GM18909 (cell line): ENCODE measurements at regions not wholly inside any gene's neighbourhood (a gene's known extent, or its start where the extent isn't known, plus 50 kb on each side); places are given as distances from the start of the nearest gene placed in this dataset.
"Not testable (repeated sequence)": the region's sequence is repeated elsewhere in the genome, so short reads cannot be mapped to it uniquely, and the experiment has no call there.

Experiments used
- ATAC-seq: cut with Tn5 transposase; IDR thresholded peaks from one replicate; pipeline ENCODE4 v1.9.1; 2021; ENCODE audit warnings: mild to moderate bottlenecking; ENCODE audit not compliant: unreplicated experiment, poor library complexity

DNA sequence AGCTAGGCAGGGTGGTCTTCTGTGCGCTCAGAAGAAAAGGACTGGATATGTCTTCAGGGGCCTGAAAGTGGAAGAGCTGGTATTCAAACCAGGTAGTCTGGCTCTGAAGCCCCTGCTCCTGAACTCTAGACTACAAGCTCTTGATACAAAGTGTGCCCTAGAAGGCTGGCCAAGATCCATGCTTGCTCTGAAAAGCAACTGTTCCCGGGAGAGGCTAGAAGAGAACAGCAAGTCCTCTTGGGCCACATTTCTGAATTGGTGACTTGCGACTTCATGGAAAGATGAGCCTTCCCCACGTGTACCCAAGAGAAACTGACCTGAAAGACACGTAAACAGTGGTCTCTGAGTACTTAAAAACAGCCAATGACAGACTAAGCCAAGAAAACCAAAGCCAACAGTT lies 123.3 kb upstream of the GRIK3 start:
- ATAC-seq, result no peak

DNA sequence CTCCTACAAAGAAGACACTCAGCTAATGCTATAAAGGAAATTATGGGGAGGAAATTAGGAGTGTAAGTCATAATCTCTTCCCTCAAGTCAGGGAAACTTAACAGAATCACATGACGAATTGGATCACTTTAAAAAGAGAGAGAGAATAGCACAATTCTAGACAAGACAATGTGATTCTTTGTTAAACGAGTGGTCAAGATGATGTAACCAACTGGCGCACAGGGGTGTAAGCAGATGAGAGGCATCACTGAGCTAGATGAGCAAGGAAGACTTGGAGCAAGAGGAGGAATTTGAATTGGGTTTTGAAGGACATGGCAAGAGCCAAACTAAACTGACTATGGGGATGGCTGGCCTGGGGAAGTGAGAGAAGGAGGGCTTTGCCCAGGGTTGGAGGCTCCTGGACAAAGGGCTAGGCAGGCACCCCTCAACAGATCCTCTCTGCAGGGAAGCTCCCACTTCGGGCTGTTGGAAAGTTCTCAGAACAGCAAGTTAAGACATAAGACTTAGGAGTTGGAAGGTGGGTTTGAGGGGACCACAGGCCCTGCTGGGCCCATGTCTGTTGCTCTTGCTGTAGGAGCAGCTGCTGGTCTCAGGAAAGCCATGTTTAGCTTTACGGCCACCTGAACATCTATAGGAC lies 123.9 kb upstream of the GRIK3 start:
- ATAC-seq, result no peak

DNA sequence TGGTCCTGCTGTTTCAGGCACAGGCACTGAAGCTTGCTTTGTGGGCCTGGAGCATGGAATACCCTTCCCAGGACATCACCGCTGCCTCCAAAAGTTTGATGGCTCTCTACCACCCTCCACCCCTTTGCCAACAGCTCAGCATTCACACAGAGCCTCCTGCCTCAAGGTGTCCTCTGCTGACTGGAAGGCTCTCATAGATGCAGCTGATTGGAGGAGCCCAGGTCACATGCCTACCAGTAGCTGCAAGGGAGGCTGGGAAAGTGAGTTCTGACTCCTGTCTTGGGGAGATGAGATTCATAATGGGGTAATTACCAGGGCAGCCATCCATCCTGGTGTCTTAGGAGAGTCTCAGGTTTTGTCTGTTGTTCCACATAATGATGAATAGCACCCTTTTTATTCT lies 124.8 kb upstream of the GRIK3 start:
- ATAC-seq, result no peak

DNA sequence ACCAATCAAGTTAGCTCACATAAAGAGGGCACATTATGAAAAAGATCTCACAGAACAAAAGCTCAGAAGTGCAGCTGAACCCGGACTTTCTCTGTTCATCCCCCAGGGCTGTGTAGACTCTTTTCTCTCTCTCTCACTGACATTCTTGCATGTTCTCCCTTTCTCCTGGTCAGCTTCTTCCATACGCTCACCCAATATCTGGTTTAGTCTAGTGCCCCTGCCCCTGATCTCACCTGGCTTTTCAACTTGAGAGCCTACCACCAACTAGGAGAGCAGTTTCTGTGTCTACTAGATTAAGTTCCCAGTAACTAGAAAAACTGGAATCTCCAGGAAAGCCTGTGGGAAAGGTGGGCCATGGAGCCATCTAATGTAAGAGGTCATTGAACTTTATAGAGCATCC lies 126.9 kb upstream of the GRIK3 start:
- no peak for ATAC-seq

DNA sequence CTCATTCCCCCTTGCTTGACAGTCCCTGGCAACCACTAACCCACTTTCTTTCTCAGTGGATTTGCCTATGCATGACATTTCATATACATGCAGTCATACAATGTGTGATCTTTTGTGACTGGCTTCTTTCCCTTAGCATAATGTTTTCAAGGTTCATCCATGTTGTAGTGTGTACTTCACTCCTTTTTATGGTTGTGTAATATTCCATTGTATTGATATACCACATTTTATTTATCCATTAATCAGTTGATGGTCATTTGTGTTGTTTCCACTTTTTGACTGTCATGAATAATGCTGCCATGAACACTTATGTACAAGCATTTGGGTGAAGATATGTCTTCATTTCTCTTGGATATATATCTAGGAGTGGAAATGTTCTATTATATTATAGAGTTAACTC lies 127.7 kb upstream of the GRIK3 start:
- ATAC-seq, result no peak

DNA sequence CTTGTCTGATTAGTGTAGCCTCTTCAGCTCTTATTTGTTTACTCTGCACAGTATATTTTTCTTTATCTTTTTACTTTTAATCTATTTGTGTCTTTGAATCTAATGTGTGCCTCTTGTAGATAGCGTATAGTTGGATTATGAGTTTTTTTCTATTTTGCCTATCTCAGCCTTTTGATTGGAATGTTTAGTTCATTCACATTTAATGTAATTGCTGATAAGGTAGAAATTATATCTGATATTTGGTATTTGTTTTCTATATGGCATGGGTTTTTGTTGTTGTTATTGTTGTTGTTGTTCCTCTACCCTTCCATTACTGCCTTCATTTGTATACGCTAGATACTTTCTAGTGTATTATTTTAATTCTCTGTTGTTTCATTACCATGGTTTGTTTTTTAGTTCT lies 131.7 kb upstream of the GRIK3 start:
- no peak for ATAC-seq

DNA sequence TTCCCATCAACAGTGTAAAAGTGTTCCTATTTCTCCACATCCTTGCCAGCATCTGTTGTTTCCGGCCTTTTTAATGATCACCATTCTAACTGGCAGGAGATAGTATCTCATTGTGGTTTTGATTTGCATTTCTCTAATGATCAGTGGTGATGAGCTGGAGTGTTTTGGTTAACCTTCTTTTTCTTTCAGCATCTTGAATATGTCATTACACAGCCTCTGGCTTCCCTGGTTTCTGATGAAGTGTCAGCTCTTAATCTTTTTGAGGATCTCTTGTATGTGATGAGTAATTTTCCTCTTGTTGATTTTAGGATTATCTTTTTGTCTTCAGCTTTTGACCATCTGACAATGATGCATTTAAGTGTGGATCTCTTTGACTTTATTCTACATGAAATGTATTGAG lies 133.2 kb upstream of the GRIK3 start:
- no peak for ATAC-seq

DNA sequence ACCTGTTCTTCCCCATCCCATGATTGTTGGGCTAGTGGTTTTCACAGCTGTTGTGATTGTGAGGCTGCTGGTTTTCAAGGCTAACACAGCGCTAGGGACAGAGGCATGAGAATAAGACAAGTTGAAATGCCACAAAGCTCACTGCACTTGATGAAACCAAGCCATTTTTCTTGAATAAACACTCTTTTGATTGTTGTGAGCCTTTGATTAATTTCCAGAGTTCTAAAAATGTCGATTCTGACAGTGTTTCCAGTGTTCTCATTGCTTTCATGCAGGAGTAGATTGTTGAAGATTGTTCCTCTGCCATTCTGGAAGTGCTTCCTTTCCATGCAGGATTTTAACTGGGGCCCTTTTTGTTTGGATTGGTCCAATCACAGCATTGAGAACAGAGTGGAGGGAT lies 134.9 kb upstream of the GRIK3 start:
- ATAC-seq, result no peak

DNA sequence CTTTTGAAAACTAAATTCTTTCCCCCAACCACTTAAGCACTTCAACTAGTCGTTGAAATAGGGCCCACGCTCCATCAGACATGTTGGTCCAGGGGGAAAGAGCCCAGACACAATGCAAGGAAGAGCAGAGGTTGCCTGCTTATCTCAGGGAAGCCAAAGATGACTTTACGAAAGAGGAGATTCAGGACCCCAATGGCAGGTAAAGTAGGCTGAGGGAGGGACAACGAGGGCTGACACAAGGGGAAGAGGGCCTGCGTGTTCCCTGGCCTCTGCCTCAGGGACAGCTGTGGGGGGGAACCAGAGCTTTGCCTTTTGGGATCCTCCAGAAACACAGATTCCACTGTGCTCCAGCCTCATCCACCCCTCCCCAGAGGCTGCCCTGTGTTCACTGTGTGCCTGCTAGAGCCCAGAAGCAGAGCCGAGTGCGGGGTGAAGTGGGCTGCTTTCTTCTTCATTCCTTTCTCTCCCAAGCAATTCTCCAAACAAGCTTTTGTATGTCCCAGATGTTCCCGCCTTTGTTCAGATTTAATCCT lies 135.5 kb upstream of the GRIK3 start:
- ATAC-seq, result no peak

DNA sequence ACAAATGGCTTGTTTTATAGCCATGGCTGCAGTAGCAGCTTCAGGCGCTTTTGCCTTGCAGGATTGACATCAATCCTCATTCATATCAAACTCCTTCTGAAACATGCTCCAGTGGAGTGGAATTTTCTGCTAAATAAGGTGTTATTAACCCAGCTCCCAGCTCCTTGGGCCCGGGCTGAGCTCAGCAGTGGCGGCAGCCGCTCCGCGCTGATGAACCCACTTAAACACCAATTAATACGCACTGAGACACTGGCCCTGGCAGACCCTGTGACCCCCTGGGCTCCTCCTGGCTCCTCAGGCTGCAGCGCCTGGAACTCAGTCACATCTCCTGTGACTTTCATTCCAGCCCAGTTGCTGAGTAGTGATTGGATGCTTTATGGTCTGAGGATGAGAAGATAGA lies 137.4 kb upstream of the GRIK3 start:
- ATAC-seq, result no peak

DNA sequence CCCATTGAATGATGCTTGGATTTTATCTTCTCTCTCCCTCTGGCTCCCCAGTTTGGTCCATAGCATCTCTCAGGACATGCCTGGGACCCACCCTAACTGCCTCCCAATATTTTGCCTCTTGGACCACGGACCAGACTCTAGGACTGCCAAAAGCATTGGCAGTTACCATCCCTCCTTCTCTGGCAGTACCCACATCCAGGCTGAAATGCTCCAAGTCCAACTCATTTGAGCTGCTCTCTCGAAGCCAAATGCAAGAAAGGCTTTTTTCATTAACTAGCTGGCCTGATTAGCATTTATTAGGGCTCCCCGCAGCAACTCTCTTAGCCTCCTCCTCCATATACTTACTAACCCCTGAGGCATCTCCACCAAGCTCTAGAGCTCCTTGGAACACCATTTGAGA lies 140.0 kb upstream of the GRIK3 start:
- ATAC-seq, result no peak

DNA sequence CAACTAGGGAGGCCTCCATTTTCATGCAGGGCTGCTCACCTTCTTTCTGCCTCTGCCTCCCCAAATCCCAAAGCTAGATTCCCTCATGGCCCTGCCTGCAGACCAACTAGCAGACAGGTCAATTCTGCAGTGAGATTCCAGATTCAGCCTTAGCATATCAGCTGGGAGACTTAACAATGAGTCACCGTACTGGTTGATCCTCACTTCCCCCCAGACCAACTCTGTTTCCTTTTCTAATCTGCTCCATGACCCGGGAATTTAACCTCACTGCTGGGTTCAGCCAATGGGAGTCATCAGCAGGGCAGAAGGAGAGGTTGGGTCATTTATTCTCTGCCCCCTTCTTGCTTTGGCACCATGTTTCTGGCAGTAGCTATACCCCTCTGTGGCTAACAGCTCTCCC lies 140.6 kb upstream of the GRIK3 start:
- no peak for ATAC-seq

DNA sequence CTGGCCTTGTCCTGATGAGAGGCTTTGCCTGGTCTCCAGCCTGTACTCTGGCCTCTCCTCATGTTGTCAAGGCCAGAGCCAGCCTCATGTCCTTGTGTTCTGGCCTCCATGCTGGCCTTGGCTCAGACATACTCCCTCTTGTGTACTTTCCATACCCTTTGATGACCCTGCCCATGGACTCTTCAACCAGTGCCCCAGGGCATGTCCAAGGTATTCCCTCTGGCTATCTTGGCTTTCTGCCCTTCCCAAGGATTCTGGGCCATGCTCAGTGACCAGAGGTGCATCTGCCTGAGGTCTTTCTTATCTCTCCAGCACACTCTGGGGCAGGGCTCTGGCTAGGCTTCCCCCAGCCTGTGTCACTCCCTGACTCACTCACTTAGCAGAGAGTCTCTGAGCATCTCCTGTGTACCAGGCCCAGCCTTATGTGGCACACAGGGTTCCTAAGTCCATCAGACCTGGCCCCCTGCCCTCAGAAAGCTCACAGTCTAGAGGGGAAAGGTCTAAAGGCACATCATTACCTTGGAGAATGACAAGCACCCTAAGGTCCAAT lies 141.4 kb upstream of the GRIK3 start:
- ATAC-seq, result no peak

DNA sequence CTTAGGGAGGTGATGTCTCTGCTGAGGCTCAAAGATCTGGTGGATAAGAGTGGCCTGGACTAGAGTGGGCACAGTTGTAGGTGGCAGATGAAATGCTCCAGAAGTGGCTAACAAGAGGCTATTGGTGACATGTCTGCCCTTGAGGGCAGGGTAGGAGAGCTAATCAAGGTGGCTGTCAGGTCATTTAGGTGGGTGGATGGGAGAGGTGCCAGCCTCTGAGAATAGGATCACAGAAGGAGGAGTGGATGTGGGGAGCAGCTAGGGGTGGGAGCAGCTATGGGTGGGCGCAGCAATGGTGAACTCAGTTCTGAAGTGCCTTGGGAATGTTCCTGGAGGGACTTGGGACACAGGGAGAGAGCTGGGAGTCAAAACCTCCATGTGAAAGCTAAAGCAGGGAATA lies 142.0 kb upstream of the GRIK3 start:
- no peak for ATAC-seq

DNA sequence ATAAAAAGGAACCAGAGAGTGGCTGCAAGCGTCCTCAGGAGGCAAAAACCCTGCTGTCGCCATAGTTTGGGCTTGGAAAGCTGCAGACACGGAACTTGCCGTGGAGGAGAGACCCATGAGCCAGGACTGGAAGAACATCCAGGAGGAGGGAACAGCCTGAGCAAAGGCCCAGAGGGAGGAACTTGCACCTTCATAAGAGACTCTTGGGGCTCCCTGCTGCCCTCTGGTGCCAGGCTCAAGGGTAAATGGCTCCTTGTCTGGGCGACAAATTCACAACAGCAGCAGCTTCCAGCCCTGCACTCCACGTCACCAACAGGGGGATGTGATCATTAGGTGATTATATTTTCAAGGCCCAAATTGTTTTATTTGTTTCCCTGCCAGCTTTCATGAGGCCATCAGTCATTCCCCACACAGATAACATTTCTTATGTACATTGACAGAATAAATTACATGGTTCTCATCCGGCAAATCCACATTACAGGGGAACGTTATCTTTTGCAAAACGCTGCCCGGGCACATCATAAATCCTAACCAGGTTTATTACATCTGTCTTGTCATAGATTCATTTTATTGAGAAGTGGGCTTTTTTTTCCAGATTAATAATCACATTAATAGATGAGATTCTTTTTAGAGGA lies 143.0 kb upstream of the GRIK3 start:
- no peak for ATAC-seq

DNA sequence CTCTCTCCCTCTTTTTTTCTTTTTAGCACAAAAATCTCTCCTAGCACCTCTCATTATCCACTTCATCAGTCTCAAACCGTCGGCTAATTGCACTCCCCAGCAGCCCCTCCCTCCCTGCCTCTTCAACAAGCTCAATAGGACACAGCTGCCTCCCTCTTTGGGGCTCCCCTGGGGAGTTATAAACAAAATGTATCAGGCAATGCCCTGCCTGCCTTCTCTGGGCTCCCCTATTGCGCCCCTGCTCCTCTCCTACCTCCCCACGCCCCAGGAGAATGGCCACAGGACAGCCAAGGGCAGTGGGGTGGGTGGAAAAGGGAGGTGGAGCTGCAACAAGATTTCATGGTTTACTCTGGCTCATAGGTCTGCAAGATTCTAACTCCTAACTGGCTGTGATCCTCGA lies 147.1 kb upstream of the GRIK3 start:
- ATAC-seq, result no peak

DNA sequence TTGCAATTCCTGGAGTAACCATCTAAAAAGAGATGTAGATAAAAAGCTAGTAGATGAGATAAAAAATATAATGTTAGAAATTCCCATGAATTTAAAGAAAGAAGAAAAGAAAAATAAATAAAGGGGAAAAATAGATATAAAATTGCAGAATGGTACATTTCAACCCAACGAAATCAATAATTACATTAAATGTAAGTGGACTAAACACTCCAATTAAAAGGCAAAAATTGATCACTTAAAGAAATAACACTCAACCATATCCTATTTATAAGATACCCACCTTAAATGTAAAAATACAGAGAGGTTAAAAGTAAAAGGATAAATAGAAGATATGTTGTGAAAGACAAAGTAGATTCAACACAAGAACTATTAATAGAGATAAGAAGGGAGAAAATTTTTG lies 150.5 kb upstream of the GRIK3 start:
- ATAC-seq, result no peak

DNA sequence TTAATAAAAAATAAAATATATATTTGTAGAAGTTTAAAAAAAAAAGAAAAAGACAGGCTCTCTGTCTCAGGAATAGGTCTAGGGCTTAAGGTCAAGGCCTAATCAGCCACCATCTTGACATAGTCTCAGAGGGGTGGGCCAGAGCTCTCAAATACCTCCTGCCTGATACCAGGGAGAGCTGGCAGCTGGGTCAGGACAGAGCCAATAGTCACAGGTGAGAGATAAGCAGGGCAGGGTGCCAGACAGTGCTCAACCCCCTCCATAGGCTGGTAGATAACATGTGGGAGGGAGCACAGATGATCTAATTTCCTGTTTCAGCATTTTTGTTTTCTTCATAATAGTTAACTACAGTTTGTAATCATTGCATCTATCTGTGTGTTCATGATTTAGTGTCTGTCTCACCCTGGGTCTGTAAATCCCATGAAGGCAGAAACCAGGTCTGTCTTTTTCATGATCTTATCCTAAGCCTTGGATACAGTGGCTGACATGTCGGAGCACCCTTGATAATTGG lies 152.0 kb upstream of the GRIK3 start:
- no peak for ATAC-seq

DNA sequence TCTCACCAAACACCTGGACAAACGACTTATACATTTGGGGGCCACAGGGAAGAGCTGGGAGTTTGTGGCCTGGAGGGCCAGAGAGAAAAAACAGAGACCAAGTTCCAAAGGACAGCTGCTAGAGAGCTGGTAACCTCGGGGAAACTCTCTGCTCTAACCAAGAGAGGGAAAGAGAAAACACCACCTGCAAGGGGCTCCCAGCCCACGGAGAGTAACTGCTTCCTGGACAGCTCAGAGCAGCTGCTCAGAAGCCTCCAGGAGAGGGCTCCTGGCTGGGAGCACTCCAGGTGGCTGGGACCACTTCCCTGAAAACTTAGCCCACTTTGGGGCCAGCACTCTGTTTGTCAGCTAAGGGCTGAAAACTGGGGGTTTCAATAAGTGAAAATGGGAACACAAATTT lies 154.8 kb upstream of the GRIK3 start:
- no peak for ATAC-seq

DNA sequence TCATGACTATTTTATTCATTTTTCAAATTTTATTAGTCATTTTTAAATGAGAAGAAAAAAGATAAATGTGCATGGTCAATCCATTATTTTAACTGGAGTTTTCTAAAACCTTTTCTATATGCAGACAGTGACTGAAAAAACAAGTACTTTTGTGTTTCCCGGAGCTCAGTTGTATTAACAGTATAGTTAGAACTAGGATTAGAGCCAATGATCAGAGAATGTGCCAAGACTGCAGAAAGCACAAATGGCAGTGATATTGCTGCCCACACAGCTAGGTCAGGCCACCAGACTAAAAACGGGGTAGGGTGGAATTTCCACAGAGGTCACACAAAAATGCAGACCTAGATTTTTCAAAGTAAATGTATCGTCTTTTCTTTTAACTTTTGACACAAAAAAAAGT lies 163.1 kb upstream of the GRIK3 start:
- no peak for ATAC-seq

DNA sequence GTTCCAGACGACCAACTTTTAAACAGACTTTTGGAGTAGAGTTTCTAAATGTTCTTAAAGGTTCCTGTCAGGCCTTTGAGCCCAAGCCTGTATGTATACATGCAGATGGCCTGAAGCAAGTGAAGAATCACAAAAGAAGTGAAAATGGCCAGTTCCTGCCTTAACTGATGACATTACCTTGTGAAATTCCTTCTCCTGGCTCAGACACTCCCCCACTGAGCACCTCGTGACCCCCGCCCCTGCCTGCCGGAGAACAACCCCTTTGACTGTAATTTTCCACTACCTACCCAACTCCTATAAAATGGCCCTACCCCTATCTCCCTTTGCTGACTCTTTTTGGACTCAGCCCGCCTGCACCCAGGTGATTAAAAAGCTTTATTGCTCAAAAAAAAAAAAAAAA lies 180.0 kb upstream of the GRIK3 start:
- not testable (repeated sequence) for ATAC-seq

DNA sequence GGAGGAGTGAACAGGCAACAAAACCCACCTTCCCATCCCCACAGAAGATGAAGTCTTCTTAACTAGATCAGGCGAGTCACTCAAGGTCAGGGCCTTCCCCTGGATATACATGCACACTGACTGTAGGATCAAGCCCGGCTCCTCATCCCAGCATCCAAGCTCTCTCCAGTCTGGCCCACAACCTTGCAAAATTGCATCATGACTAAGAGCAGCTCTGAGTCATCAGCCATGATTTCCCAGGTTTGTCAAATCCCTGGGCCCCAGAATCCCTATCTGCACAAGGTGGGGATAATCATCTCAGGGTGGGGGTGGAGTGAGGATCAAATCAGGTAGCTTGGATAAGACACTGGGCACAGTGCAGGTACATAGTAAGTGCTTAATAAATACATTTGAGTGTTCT lies 199.3 kb upstream of the GRIK3 start:
- no peak for ATAC-seq
